Endothelial cell (in vitro differentiated cells): ENCODE measurements at regions not wholly inside any gene's neighbourhood (a gene's known extent, or its start where the extent isn't known, plus 50 kb on each side); places are given as distances from the start of the nearest gene placed in this dataset.

Source experiments
- DNase-seq: peaks from one replicate; pipeline ENCODE4 v3.0.0; 2021; ENCODE audit warnings: low spot score
- H3K27ac Mint-ChIP-seq: one replicate; pipeline ENCODE4 v1.8.0; 2021; ENCODE audit warnings: mixed read lengths, inconsistent platforms; ENCODE audit not compliant: unreplicated experiment
- H3K27me3 Mint-ChIP-seq: one replicate; pipeline ENCODE4 v1.8.0; 2021; ENCODE audit warnings: mild to moderate bottlenecking, moderate library complexity, mixed read lengths, inconsistent platforms; ENCODE audit not compliant: unreplicated experiment
- H3K36me3 Mint-ChIP-seq: one replicate; pipeline ENCODE4 v1.8.0; 2021; ENCODE audit warnings: mild to moderate bottlenecking, low read depth, mixed read lengths, inconsistent platforms; ENCODE audit not compliant: unreplicated experiment
- H3K4me1 Mint-ChIP-seq: one replicate; pipeline ENCODE4 v1.8.0; 2021; ENCODE audit warnings: mild to moderate bottlenecking, mixed read lengths, inconsistent platforms; ENCODE audit not compliant: unreplicated experiment
- H3K4me3 Mint-ChIP-seq: one replicate; pipeline ENCODE4 v1.8.0; 2021; ENCODE audit warnings: mild to moderate bottlenecking, mixed read lengths, inconsistent platforms; ENCODE audit not compliant: unreplicated experiment
- H3K9me3 Mint-ChIP-seq: one replicate; pipeline ENCODE4 v1.8.0; 2021; ENCODE audit warnings: mixed read lengths, inconsistent platforms; ENCODE audit not compliant: unreplicated experiment
- TF ChIP-seq, protein P1 (sequence below): fragments of 200-600 bp; sonication (generic); IDR thresholded peaks from one replicate; pipeline ENCODE4 v1.5.0; 2021; ENCODE audit warnings: antibody characterized with exemption; ENCODE audit not compliant: unreplicated experiment

DNA sequence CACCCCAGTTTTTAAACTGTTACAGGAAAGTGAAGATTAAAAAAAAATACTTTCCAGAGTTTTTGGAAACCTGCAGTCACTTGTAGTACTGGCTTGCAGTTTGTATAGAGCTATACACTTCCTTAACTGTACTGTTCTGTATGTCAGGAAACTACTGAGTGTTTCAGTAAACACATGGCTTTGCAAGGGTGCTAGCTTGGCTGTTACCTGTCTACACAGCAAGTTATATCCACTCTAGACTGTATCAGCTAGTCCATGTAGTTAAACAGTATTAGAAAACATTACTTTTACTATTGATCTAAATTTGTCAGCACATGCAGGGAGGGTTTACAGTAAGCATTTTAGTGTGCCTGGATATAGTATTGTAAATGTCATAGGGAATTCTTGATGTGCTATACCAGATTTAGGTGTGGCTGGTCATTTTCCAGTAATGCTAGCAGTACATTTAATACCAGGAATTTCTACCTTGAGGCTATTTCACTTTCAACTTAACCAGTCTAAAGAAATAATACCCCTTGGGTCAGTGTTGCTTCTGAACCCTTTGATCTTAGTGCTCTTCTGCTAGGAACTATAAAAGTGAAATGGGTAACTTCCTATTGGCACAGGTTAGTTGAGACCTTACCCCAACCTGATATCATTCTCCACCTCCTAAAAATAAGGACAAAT lies 192.3 kb upstream of the ANKRD50 start:
- TF ChIP-seq, protein P1, sequence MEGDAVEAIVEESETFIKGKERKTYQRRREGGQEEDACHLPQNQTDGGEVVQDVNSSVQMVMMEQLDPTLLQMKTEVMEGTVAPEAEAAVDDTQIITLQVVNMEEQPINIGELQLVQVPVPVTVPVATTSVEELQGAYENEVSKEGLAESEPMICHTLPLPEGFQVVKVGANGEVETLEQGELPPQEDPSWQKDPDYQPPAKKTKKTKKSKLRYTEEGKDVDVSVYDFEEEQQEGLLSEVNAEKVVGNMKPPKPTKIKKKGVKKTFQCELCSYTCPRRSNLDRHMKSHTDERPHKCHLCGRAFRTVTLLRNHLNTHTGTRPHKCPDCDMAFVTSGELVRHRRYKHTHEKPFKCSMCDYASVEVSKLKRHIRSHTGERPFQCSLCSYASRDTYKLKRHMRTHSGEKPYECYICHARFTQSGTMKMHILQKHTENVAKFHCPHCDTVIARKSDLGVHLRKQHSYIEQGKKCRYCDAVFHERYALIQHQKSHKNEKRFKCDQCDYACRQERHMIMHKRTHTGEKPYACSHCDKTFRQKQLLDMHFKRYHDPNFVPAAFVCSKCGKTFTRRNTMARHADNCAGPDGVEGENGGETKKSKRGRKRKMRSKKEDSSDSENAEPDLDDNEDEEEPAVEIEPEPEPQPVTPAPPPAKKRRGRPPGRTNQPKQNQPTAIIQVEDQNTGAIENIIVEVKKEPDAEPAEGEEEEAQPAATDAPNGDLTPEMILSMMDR = no peak
- Mint-ChIP-seq H3K27me3 (no peaks in the 10 kb centered on the region), H3K4me3 (no peak overlapping the region), H3K4me1 (no peaks in the 10 kb centered on the region), H3K27ac (no peak overlapping the region), H3K9me3 (no peaks in the 10 kb centered on the region), H3K36me3 (no peaks in the 10 kb centered on the region)
- no peak for DNase-seq

DNA sequence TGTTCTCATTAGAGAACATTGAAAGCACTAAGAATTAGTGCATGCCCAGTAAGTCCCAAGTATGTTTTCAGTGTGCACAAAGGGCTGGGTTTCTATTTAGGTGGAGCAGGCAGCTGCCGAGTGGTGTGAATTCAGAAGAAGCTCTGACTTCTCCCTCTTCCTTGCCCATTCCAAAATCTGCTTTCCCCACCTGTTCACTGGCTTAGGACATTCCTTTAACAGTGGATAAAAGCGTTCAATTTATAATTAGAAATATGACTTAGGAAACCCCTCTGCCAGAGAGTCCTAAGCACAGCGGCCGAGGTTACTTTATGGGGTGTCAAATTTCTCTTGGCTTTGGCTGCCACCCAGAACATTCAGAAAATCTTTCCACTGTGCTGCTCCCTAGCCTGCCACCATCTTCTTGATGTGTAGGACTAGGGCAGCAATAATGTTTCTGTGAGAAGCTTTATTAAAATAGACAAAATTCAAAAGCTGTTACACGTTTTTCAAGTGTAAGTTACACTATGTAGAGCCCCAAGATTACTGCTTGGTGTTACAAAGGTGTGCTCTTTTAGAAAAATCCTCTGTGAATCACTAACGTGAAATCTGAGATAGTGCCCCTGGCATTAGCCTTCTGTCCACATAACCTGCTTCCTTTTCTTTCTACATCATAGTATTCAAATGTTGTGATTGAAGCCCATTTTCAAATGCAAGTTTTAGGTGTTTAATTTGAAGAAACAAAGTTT lies 191.6 kb upstream of the ANKRD50 start:
- TF ChIP-seq, protein P1 = no peak

DNA sequence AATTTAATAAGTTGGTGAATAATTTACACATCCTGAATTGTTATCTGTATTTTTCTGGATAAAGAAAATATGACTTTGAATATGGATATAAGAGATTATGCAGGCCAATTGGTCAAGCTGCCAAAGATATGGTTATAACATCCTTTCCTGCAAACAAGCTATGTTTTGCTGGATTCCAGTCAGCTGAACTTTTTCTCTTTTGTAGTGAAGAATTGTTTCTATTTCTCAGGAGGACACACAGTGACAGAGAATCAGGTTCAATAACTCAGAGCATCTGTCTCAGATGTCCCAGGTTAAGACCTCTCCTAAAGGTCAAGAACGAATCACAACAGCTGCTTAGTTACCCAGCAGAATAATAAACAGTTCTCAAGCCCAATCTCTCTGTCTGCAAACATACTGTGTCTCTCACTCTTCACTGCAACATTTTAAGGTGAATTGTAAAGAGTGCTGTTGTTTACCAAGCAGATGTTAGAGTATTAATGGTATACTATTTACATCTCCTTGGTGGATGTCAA lies 189.5 kb upstream of the ANKRD50 start:
- TF ChIP-seq, protein P1 = no peak
- no peak for DNase-seq
- H3K27ac Mint-ChIP-seq = no peak overlapping the region
- H3K27me3 Mint-ChIP-seq = no peaks in the 10 kb centered on the region
- no peaks in the 10 kb centered on the region for H3K4me1 Mint-ChIP-seq
- no peaks in the 10 kb centered on the region for H3K36me3 Mint-ChIP-seq
- H3K9me3 Mint-ChIP-seq = no peaks in the 10 kb centered on the region
- no peak overlapping the region for H3K4me3 Mint-ChIP-seq

More for the DNA sequence above, 191.6 kb upstream of the ANKRD50 start:
- Mint-ChIP-seq H3K4me1 (no peaks in the 10 kb centered on the region), H3K27ac (no peak overlapping the region), H3K36me3 (no peaks in the 10 kb centered on the region), H3K4me3 (no peak overlapping the region), H3K9me3 (no peaks in the 10 kb centered on the region), H3K27me3 (no peaks in the 10 kb centered on the region)
- no peak for DNase-seq

DNA sequence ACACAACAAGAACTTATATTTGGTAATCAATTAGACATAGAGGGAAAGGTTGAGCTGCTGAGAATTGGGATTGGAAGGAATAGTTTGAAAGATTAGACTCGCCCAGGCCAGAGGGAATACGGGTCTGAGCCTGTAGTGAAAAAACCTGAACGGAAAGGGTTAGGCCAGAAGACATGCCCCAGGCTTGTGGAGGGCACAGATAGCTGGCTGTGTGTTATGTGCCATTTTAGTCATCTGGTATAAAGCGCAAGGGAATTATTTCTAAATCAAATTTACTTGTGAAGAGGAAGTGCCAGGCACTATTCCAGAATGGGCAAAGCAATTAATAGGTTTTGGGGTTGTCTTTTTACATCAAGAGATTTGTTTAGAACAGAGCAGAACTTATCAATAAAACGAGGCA lies 187.5 kb upstream of the ANKRD50 start:
- Mint-ChIP-seq H3K4me1 (no peaks in the 10 kb centered on the region), H3K27ac (no peak overlapping the region), H3K4me3 (no peak overlapping the region), H3K36me3 (no peaks in the 10 kb centered on the region), H3K9me3 (no peaks in the 10 kb centered on the region), H3K27me3 (no peaks in the 10 kb centered on the region)
- TF ChIP-seq, protein P1 = no peak
- no peak for DNase-seq

DNA sequence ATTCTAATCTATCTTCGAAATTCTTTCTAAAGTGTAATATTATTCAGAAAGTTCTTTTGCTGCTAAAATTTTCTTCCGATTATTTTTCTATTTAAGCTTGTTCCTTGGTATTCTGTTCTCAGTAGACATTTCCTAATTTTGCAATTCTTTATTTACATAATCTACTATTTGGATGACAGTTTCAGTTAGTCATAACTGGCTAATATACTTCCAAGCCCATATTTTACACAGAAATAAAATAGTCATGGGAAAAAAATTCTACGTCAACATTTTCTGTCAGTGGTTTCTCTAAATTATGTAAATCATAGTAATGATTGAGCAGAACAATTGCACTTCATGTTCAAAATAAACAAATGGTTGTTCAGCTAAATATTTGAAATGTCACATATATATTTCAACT lies 178.0 kb upstream of the ANKRD50 start:
- no peaks in the 10 kb centered on the region for H3K27me3 Mint-ChIP-seq
- no peak overlapping the region for H3K4me3 Mint-ChIP-seq
- TF ChIP-seq, protein P1 = no peak
- no peak overlapping the region for H3K27ac Mint-ChIP-seq
- no peak for DNase-seq
- H3K9me3 Mint-ChIP-seq = no peaks in the 10 kb centered on the region
- H3K36me3 Mint-ChIP-seq = no peaks in the 10 kb centered on the region
- H3K4me1 Mint-ChIP-seq = no peaks in the 10 kb centered on the region
